Fibroblast of lung (primary cell): ENCODE measurements at regions not wholly inside any gene's neighbourhood (a gene's known extent, or its start where the extent isn't known, plus 50 kb on each side); places are given as distances from the start of the nearest gene placed in this dataset.

Experiments
- EZH2 ChIP-seq: IDR thresholded peaks from 2 replicates; pipeline ENCODE4 v1.5.1; 2012; ENCODE audit warnings: low read length, control low read depth, mild to moderate bottlenecking; ENCODE audit errors: missing control alignments
- TF ChIP-seq, protein P1 (sequence below), 2 donors: IDR thresholded peaks in 1 of 2; conservative IDR thresholded peaks in 1 of 2; 1 replicate in 1 of 2; 2 replicates in 1 of 2; pipeline ENCODE4 v1.5.1; 2011 to 2012; ENCODE audit warnings: low read length in 2 of 2, control low read depth in 1 of 2, inconsistent platforms in 1 of 2, low read depth in 1 of 2, mild to moderate bottlenecking in 1 of 2

DNA sequence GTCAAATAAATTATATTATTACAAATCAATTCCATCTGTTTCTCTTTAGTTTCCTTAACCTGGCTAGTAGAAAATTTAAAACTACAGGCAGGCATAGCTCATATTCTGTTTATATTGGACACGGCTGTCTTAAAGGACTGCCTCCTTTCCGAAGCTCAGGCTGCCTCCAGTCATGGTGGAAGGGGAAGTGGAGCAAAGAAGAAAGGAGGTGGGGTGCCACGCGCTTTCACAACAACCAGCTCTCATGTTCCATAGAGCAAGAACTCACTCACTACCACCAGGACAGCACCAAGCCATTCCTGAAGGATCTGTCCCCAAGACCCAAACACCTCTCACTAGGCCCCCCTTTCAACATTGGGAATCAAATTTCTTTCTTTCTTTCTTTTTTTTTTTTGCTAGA, 149.3 kb upstream of the KCNJ18 start:
- TF ChIP-seq, protein P1, sequence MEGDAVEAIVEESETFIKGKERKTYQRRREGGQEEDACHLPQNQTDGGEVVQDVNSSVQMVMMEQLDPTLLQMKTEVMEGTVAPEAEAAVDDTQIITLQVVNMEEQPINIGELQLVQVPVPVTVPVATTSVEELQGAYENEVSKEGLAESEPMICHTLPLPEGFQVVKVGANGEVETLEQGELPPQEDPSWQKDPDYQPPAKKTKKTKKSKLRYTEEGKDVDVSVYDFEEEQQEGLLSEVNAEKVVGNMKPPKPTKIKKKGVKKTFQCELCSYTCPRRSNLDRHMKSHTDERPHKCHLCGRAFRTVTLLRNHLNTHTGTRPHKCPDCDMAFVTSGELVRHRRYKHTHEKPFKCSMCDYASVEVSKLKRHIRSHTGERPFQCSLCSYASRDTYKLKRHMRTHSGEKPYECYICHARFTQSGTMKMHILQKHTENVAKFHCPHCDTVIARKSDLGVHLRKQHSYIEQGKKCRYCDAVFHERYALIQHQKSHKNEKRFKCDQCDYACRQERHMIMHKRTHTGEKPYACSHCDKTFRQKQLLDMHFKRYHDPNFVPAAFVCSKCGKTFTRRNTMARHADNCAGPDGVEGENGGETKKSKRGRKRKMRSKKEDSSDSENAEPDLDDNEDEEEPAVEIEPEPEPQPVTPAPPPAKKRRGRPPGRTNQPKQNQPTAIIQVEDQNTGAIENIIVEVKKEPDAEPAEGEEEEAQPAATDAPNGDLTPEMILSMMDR (conservative IDR thresholded peaks at IDR 0.05 in 1 of 2, IDR thresholded peaks at IDR 0.05 in 1 of 2; ENCODE audit: low read depth in 1 of 2, low read length in 2 of 2), result no peak
- TF ChIP-seq EZH2, result no peak
